ENCODE measurements at regions not wholly inside any gene's neighbourhood (a gene's known extent, or its start where the extent isn't known, plus 50 kb on each side); places are given as distances from the start of the nearest gene placed in this dataset.

- TF ChIP-seq TAF1 (IDR thresholded peaks at IDR 0.05; ENCODE audit: control insufficient read depth, extremely low read depth, insufficient read depth, low read length, severe bottlenecking) (no peak), POLR2AphosphoS5 (IDR thresholded peaks at IDR 0.05; ENCODE audit: control insufficient read depth, insufficient read depth, low read depth, low read length) (no peak), CBX3 (IDR thresholded peaks at IDR 0.05; ENCODE audit: borderline replicate concordance in 1 of 2, low read length in 2 of 2) (no peak), TFAP4 (CRISPR knock-in tag; IDR thresholded peaks at IDR 0.05; ENCODE audit: borderline replicate concordance) (no peak), POLR2A (conservative IDR thresholded peaks at IDR 0.05) (no peak), ELK3 (CRISPR knock-in tag; IDR thresholded peaks at IDR 0.05) (no peak), CTCF (IDR thresholded peaks at IDR 0.05 in 2 of 3, conservative IDR thresholded peaks at IDR 0.05 in 1 of 3; ENCODE audit: insufficient read depth in 2 of 3, low read depth in 1 of 3, low read length in 3 of 3) (no peak), TAF7 (tag; IDR thresholded peaks at IDR 0.05) (no peak), MAFK (IDR thresholded peaks at IDR 0.05; ENCODE audit: low read length) (no peak), EZH2 (IDR thresholded peaks at IDR 0.05; ENCODE audit: borderline replicate concordance, low read depth, low read length) (no peak), CEBPB (tag; IDR thresholded peaks at IDR 0.05) (no peak), SIN3B (IDR thresholded peaks at IDR 0.05; ENCODE audit: low read depth) (no peak), MTA2 (IDR thresholded peaks at IDR 0.05; ENCODE audit: low read depth) (no peak)
Measured at GRCh38 chr14:71619472-71619871, 312.8 kb upstream of the RGS6 start.

Data from K562 (cell line).